NCI-H526 treated with DMSO at 0.1 percent for 48 hours (cell line): ENCODE measurements at regions not wholly inside any gene's neighbourhood (a gene's known extent, or its start where the extent isn't known, plus 50 kb on each side); places are given as distances from the start of the nearest gene placed in this dataset.

Experiments
- DNase-seq: peaks from one replicate; lab custom pipeline; 2025; lab: John Stamatoyannopoulos, UW

DNA sequence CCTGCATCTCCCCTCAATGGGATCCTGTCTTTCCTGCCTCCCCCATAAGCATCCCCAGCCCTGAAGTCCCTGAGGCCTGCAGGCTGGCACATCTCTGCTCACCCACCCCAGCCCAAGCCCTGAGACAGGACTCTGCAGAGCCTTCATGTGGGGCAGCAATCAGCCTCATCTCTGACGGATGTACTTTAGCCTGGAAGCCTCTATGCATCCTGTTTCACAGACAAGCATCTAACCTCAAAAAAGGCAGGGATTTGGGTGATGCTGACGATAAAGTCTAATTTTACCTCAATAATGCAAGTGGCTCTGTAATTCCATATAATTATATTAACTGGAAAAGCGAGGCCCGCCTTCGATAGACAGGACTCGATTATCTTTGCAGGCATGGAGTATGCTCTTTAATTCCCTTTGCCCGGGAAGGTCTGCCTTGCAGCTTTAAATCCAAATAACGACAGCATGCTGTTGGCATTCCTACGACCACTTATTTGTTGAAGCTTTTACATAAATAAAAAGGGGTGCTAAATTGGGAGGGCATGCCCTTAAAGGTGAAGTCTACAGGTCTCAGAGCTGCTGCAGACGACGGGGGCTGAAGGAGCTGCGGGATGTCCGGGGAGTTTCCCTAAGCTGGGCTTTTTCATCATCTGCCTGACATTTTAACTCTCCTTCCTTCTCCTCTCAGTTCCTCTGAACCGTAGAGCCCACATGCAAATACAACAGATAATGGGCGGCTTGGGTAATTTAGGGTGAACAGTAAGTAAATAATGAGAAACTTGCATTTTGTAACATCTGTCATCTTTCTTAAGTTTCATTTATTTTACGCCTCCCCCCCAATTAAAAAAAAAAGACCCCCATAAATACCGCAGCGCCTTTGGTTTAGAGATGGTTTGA, 211.5 kb downstream of the URI1 start:
- DNase-seq: peak; percentile 66

DNA sequence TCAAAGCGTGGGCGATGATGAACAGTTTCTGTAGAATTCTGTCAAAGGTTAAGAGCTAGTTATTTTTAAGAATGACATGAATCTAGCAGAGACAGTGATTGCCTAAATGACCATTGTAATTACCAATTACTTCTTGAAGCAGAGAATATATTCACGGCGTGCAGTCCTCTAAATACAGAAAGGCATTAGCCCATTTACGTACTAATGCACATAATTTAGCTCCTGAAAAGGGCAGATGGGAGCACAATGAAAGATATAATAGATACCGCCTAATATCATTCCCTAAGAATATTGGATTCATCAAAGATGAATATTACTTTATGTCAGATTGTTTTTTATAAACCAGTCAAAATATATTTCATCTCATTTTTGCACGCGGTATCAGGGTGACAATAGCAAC, 212.4 kb downstream of the URI1 start:
- DNase-seq: no peak

DNA sequence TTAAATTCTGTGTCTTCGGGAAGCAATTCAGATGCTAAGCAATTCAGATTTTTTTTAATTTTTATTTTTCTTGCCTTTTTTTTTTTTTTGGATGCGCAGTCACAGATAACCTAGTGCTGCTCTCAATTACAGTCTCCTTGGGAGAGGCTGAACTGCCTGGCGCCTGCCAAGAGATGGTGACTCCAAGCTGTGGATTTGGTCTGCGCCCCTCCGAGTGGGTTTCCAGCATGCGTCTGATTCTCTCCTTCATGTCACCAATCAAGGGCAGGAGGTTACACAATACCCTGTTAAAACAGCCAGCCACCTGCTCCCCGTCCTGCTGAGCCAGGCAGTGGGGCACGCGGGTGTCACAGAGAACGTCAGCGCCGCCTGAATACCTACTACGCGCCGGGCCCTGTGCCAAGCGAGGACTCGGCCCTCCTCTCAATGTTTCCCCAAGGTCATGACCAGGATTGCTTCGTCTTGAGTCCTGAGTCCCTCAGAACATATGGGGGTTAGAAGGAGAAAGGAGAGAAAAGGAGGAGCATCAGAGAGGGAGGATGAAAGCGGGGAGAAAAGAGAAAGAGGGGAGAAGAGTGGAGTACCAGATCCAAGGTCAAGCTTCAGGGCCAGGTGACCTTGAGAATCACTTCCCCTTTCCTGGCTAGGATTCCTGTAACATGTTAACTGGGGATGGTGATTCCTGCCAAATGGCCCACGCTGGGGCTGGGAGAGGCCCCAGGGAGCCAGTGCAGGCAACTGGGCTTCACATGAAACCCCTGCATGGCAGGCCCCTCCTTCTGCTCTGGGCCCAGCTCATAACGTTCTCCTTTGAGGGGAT, 213.6 kb downstream of the URI1 start:
- no peak for DNase-seq

DNA sequence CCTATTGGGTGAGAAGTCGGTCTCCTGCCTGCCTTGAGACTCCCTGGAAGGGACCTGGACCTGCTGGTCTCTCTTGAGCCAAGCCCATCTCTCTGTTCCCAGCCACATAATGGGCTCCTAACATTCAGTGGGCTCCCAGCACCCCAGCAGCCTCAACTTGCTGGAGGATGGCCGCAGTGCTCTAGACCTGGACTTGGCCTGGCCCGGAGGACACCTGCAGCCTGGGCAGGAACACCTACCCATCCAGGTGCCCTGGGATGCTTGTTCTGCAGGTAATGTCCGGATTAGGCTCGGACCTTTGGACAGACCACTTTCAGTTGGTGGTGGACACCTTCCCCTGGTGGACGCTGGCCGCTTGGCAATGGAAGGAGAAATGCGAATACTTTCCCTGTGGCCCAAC, 214.6 kb downstream of the URI1 start:
- no peak for DNase-seq

DNA sequence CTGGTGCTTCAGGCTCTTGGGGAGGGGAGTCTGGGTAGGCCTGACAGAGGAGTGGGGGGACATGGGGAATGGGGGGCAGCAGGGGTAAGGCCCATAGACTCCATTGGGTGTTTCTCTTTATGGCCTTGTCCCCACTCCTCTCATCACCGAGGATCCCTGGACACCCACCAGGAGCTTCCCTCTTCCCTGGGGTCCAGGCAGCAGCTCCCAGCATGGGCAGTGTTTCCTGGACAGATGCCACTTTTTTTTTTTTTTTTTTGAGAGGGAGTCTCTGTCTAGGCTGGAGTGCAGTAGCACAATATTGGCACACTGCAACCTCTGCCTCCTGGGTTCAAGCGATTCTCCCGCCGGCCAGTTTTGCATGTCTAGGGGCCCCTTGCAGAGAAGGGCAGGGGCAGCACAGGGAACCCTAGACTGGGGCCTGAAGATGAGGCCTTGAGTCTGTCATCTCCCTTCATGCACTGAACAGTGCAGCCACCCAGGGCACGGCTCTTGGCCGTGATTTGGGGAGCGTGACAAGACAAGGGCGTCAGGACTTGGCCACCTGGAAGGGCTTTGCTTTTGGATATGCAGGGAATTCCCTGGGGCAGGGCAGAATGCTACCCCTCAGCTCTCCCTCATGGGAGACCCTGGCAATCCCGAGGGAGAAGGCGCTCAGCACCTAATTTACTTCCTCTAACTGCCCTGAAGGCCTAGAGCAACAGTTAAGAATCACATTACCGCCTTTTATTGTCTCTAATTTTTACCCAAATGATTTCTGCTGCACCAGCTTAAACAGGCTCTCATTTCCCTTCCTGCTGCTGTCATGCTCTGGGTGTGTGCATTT, 213.9 kb upstream of the ZNF536 start:
- DNase-seq: peak; percentile 96

DNA sequence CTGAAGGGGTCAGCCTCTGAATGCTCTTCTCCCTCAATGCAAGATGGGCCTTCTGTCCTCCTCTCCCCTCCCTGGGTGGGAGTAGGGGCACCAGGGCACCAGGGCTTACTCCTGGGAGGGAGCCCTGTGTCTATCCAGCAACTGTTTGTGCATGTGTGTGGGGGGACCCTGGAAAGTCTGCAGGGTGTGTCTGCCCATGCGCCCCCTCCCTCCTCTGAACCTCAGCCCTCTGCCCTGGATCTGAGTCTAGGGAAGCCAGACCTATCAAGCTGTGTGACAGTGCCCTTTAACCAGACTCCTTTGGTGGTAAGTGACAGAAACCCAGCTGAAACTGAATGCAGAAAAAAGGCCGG, 213.3 kb upstream of the ZNF536 start:
- DNase-seq: no peak

DNA sequence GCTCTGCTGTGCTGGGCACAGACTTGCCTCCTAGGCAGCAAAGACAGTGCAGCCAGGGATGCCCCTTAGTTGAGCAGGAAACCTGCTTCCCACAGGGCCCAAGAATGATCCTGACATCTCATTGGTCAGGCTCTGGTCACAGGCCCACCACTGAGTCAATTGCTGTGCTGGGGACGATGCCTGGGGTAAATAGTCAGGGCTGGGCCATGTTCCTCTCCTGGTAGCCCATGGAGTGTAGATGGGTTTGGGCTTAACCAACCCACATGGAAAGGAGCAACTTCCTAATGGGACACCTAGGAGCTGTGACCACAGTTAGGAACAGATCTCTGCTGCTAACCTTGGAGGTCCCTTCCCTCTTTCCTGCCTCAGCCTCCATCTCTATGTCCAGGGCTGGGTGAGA, 212.5 kb upstream of the ZNF536 start:
- DNase-seq: no peak

DNA sequence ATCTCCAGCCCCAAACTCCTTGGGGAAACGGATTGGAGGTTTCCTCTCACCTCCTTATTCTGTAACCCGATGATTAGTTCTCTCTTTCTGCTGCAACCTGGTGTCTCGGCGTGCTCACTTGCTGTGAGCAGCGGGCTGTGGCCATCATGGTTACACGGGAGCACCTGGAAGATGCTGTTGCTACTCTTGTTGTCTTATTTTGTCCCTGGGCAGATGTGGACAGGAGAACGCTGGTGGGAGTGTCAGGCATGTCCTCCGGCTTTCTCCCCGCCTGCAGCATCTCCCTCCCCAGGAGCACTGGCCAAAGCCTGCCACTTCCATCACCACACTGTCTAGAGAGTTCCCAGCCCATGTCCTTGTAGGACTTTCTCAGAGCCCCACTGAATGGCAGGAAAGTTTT, 211.8 kb upstream of the ZNF536 start:
- no peak for DNase-seq

DNA sequence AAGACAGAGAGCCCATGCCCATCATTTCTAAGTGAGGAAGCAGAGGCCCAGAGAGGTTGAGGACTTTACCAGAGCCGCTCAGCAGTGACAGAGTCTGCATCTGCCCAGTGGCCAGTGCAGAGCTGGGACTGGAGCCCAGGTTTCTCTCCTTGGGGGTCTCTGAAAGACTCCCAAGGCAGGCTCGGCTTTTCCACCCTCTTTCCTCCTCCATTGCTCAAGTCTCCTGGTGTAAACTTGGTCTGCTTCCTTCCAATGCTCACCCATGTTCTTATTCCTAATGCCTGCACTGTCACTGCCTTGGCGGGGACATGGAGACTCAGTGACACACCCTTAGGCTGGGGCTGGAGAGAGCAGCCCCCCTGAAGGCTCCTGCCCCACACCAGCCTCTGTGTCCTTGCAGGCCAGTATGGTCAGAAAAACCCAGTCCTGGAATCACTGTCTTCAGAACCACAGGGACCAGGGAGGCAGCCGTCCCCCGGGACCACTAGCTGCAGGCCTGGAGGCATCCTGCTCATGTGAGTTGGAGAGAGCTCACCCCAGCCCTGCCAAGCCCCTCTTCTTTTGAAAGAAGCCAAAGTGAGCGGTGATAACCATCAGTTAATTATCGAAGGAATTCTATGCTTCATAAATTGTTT, 211.0 kb upstream of the ZNF536 start:
- DNase-seq: no peak

DNA sequence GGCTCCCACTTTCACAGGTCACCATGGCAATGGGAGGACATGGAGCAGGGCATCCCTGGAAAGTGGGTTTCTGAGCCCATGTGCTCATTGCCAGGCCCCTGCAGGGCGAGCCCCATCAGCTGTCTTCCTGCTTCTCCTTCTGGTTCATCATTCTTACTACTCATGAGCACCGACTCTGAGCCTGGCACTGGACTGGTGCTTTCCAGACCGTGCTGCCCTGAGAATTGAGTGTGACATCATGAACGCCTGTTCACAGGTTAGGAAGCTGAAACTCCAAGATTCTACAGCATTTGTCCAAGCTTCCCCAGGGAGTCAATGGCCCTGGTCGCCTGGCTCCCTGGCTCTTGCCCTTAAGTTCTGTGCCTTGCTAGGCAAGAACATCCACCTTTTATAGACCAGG, 210.4 kb upstream of the ZNF536 start:
- no peak for DNase-seq

DNA sequence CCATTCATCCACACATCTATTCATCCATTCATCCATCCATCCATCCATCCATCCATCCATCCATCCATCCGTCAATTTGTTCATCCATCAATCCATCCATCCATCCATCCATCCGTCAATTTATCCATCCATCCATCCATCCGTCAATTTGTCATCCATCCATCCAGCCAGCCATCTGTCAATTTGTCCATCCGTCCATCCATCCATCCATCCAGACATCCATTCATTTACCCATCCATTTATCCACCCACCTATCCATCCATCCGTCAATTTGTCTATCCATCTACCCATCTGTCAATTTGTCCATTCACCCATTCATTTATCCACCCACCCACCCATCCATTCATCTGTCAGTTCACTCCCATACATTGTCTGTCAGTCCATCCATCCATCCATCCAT, 209.5 kb upstream of the ZNF536 start:
- no peak for DNase-seq

DNA sequence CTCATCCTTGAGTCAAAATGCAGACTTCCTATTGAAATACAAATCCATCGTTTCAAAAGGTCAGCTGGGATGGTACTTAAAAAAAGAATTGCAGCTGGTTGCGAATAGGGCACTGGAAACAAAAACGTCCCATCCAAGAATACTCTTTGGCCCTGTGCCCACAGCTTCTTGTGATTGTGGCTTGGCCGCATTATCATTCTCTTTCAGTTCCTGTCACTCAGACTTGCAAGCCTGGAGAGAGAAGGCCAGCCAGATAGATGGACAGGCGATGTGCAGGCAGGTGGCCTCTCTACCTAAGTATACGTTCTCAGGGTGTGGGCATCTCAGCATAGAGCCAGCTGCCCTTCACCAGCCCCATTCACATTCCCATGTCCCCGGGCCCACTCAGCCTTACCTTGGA, 208.5 kb upstream of the ZNF536 start:
- no peak for DNase-seq

DNA sequence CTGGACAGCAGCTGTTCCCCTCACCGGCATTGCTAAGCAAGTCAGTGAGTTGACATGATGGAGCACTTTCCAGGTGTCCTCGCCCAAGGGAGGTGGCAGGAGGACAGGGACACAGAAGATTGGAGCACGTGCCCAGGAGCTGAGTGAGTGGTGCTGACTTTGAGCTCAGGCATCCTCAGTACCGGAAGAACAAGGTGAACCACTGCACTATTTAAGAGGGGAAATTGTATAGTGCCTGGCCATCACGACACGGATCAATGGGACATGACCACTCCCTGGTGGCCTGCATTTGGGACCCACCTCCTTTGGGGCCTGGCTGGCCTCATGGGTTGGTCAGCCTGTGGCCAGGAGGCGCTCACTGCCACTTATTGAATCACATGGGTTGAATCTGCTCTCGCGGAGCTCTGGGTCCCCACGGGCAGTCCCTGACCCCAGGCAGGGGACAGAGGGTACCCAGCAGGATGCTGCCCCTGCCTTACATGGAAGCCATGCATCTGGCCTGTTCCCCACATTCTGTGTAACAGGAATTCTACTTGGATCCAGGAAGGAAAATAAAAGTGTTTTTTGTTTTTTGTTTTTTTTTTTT, 206.9 kb upstream of the ZNF536 start:
- DNase-seq: no peak

DNA sequence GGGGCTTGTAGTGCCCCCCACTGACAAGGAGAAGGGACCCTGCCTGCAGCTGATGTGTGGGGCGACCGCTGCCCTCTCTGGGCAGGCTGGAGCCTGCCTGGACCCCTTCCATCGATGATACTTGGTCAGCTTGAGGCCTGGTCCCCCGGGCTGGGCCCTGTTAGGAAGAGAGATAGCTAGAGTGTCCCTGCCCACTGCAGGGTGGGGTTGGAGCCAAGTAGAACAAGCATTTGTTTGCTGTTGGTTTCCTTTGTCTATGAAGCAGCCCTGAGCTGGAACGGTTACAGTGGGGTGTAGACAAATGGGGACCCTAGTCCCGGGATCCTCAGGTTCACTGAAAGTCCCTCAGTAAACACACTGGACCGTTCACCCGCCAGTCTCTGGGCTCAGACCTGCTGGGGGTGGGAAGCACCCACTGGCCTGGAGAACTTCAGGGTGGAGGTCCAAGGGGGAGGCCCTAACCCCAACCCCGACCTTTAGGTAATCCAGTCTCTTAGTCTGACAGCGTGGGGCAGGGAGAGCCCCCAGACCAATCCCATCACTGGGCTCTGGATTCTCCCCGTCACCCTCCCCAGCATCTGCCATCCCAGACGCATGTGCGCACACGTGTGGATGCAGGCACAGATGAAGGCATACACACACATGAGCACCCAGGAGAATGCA, 204.8 kb upstream of the ZNF536 start:
- DNase-seq: no peak

DNA sequence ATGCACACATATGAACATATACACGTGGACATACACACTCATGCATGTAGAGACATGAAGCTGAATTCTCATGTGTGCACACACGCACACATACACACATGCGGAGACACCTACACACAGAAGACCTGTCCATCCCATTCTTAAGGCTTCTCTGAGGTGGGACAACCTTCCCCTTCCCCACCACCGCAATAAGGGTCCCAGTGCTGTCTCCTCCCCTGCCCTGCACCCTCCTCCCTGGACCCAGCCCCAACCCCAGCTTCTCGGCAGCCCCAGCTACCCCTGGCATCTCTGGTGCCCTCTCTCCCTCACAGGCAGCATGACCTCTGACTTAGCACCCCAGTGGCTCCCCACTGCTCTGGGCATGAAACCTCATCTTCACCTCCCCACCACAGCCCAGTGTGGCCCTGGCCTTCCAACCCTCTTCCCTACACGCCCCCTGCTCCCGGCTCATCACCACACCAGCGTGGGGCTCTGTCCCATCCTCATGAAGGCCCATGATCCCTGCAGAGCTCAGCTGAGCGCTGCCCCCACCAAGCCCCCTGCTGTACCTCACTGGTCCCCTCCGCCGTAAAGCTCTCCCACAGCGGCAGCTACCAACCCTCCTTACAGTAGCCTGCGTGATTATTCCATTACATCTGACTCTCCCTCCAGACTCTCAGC, 204.1 kb upstream of the ZNF536 start:
- DNase-seq: no peak

DNA sequence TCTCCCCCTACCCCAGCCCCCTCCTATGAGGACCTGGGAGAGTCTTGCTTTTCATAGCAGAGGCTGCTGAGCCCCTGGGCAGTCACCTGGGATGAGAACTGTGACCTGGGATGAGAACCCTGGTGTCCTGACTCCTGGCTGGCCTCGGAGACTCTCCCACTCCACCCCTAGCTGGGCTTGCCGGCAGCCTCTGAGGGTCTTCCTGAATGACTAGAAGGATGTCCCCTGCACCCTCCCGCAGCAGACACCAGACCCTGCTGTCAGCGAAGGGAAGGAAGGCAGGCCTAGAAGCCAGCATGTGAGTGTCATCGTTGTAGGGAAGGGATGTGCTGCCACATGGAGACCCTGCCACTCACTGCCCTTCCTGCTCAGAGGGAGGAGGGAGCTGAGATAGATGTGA, 203.4 kb upstream of the ZNF536 start:
- no peak for DNase-seq

DNA sequence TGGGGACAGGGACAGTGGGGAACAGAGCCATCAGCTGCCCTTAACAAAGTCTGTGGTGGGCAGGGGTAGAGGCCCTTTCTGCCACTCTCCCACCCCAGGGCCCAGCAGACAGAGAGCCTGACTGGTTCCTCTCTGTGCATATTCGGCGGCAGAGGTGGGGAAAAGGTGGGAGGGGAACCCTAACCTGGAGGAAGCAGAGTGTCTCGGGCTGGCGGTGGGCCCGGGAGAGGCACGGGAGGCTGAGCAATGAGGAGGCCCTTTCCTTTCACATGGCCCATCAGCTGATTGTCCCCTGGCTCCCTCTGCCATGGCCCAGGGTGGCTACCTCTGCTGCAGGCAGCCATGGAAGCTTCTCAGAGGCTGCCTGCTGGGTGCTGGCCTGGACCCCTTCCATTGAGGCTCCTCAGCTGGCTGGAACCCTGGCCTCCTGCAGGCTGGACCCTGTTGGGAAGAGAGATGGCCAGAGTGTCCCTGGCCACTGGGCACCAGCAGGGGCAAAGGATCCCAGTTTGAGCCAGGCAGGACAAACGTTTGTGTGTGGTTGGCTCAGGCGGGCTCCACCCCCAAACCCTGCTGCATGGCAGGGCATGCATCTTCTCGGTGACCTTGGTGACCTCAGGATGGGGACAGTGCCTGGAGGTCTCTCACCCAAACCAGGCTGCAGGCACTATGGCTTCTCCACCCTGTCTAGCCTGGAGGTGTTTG, 202.8 kb upstream of the ZNF536 start:
- no peak for DNase-seq

DNA sequence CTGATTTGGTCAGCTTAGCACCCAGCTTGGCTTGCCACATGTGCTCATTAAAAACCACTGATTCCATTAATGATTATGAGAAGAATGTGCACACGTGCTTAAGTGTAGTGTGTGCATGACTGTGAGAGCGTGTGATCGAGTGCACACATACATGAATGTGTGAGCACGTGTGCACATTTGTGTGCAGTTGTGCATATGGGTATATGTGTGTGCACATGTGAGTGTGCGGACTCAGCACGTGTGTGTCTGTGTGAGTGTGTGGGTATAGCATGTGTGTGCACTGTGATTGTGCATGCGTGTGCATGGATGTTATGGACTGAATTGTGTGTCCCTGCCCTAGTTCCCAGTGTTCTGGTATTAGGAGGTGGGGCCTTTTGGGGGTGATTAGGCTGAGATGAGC, 202.1 kb upstream of the ZNF536 start:
- no peak for DNase-seq

DNA sequence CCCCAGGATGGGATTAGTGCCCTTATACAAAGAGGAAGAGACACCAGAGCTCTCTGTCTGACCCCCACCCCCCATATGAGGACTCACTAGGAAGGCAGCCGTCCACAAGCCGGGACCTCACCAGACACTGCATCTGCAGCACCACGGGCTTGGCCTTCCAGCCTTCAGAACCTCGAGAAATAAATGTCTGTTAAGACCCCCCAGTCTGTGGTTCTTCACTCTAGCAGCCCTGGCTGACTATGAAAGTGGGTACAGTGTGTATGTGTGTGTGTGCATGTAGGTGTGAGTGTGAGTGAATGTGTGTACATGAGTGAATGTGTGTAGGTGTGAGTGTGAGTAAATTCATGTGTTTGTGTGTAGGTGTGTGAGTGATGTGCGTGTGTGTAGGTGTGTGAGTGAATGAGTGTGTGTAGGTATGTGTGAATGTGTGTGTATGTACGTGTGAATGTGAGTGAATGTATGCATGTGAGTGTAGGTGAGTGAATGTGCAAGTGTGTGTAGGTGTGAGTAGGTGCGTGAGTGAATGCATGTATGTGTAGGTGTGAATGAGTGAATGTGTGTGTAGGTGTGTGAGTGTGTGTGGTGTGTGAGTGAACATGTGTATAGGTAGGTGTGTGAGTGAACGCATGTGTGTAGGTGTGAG, 201.6 kb upstream of the ZNF536 start:
- DNase-seq: no peak
